Hepatocyte (in vitro differentiated cells): ENCODE measurements at regions not wholly inside any gene's neighbourhood (a gene's known extent, or its start where the extent isn't known, plus 50 kb on each side); places are given as distances from the start of the nearest gene placed in this dataset.

Experiments used
- DNase-seq: peaks from one replicate; pipeline ENCODE4 v3.0.0-alpha.2; 2016; ENCODE audit warnings: low spot score
- H2AFZ ChIP-seq: fragments of 200-600 bp; sonication (generic); 2 replicates; pipeline ENCODE4 v1.6.0; 2016; ENCODE audit warnings: antibody characterized with exemption, mild to moderate bottlenecking
- H3K27ac ChIP-seq: fragments of 200-600 bp; sonication (generic); 2 replicates; pipeline ENCODE4 v1.5.1; 2016; ENCODE audit warnings: mild to moderate bottlenecking
- H3K27me3 ChIP-seq: fragments of 200-600 bp; sonication (generic); 2 replicates; pipeline ENCODE4 v1.6.1; 2016
- H3K36me3 ChIP-seq: fragments of 200-600 bp; sonication (generic); replicated peaks from 2 replicates; pipeline ENCODE4 v1.5.1; 2016; ENCODE audit warnings: low read depth; ENCODE audit not compliant: insufficient read depth
- H3K4me1 ChIP-seq: fragments of 200-600 bp; sonication (generic); 2 replicates; pipeline ENCODE4 v1.5.1; 2016; ENCODE audit warnings: mild to moderate bottlenecking, moderate library complexity; ENCODE audit not compliant: insufficient read depth
- H3K4me2 ChIP-seq: fragments of 200-600 bp; sonication (generic); 2 replicates; pipeline ENCODE4 v1.6.0; 2016
- H3K4me3 ChIP-seq: fragments of 200-600 bp; sonication (generic); 2 replicates; pipeline ENCODE4 v1.5.1; 2016; ENCODE audit warnings: mild to moderate bottlenecking
- H3K79me2 ChIP-seq: fragments of 200-600 bp; sonication (generic); 2 replicates; pipeline ENCODE4 v1.6.0; 2017; ENCODE audit warnings: mild to moderate bottlenecking
- H3K9me2 ChIP-seq: fragments of 200-600 bp; sonication (generic); replicated peaks from 2 replicates; pipeline ENCODE4 v1.6.0; 2017; ENCODE audit warnings: mild to moderate bottlenecking; ENCODE audit not compliant: insufficient read depth
- H3K9me3 ChIP-seq: fragments of 200-600 bp; sonication (generic); 2 replicates; pipeline ENCODE4 v1.5.1; 2016; ENCODE audit warnings: low read depth, mild to moderate bottlenecking
- H4K20me1 ChIP-seq: fragments of 200-600 bp; sonication (generic); 2 replicates; pipeline ENCODE4 v1.6.0; 2016; ENCODE audit warnings: mild to moderate bottlenecking; ENCODE audit not compliant: insufficient read depth, poor library complexity, severe bottlenecking
- CTCF ChIP-seq: fragments of 200-600 bp; sonication (generic); IDR thresholded peaks from 2 replicates; pipeline ENCODE4 v1.5.1; 2016; ENCODE audit warnings: antibody characterized with exemption, mild to moderate bottlenecking; ENCODE audit not compliant: poor library complexity
- EZH2 ChIP-seq: fragments of 200-600 bp; sonication (generic); IDR thresholded peaks from 2 replicates; pipeline ENCODE4 v1.6.1; 2016; ENCODE audit warnings: antibody characterized with exemption, mild to moderate bottlenecking, borderline replicate concordance
- EZH2phosphoT487 ChIP-seq: fragments of 200-600 bp; sonication (generic); IDR thresholded peaks from one replicate; pipeline ENCODE4 v1.6.1; 2018; ENCODE audit warnings: antibody characterized with exemption, mild to moderate bottlenecking, low read depth, moderate library complexity; ENCODE audit not compliant: unreplicated experiment, severe bottlenecking
- WGBS: methylation state at CpG from one replicate; pipeline ENCODE4 v1.1.6; 2016; ENCODE audit warnings: low lambda C conversion rate; ENCODE audit errors: missing lambda C conversion rate; 5-methylcytosine and 5-hydroxymethylcytosine counted together

- DNase-seq: peak; percentile 13
- H3K9me3 ChIP-seq: no peaks in the 10 kb centered on the region
- H3K4me2 ChIP-seq: peak overlapping the region; percentile 54
- H3K4me1 ChIP-seq: peaks cover 25% of the 10 kb centered on the region
- no peaks in the 10 kb centered on the region for H3K9me2 ChIP-seq
- WGBS: 57% methylated on average over 7 of the region's 7 CpGs
- H3K36me3 ChIP-seq: no peaks in the 10 kb centered on the region
- H3K79me2 ChIP-seq: no peaks in the 10 kb centered on the region
- H3K27ac ChIP-seq: peak overlapping the region; percentile 31
- no peak for TF ChIP-seq EZH2phosphoT487
- TF ChIP-seq CTCF: no peak
- no peak for TF ChIP-seq EZH2
- no peaks in the 10 kb centered on the region for H3K27me3 ChIP-seq
- peak overlapping the region; percentile 23 for H2AFZ ChIP-seq
- no peak overlapping the region for H3K4me3 ChIP-seq
- no peaks in the 10 kb centered on the region for H4K20me1 ChIP-seq
These were observed 136.1 kb downstream of the RWDD3 start for GRCh38 chr1:95369985-95370690.

- 51% methylated on average over 13 of the region's 13 CpGs for WGBS
- no peak overlapping the region for H3K4me3 ChIP-seq
These were observed 136.9 kb downstream of the RWDD3 start for GRCh38 chr1:95370691-95371562.

GRCh38 chr1:95371666-95372282 lies 137.8 kb downstream of the RWDD3 start:
- no peaks in the 10 kb centered on the region for H3K9me3 ChIP-seq
- H3K4me2 ChIP-seq: no peak overlapping the region
- no peaks in the 10 kb centered on the region for H3K9me2 ChIP-seq
- H3K4me3 ChIP-seq: no peak overlapping the region
- TF ChIP-seq CTCF (no peak), EZH2 (no peak), EZH2phosphoT487 (no peak)
- DNase-seq: no peak
- H3K4me1 ChIP-seq: peaks cover 25% of the 10 kb centered on the region
- H2AFZ ChIP-seq: no peak overlapping the region
- no peaks in the 10 kb centered on the region for H3K36me3 ChIP-seq
- WGBS: 77% methylated on average over 12 of the region's 12 CpGs
- no peaks in the 10 kb centered on the region for H3K79me2 ChIP-seq
- H4K20me1 ChIP-seq: no peaks in the 10 kb centered on the region
- no peaks in the 10 kb centered on the region for H3K27me3 ChIP-seq
- peak overlapping the region; percentile 32 for H3K27ac ChIP-seq

More at GRCh38 chr1:95370691-95371562, 136.9 kb downstream of the RWDD3 start:
- peak overlapping the region; percentile 32 for H3K27ac ChIP-seq
- no peaks in the 10 kb centered on the region for H4K20me1 ChIP-seq
- no peaks in the 10 kb centered on the region for H3K79me2 ChIP-seq
- peak overlapping the region; percentile 54 for H3K4me2 ChIP-seq
- H3K4me1 ChIP-seq: peaks cover 25% of the 10 kb centered on the region
- H3K9me2 ChIP-seq: no peaks in the 10 kb centered on the region
- peak overlapping the region; percentile 23 for H2AFZ ChIP-seq
- peak; percentile 12 for DNase-seq
- H3K27me3 ChIP-seq: no peaks in the 10 kb centered on the region
- H3K36me3 ChIP-seq: no peaks in the 10 kb centered on the region
- TF ChIP-seq CTCF (no peak), EZH2 (no peak), EZH2phosphoT487 (no peak)
- no peaks in the 10 kb centered on the region for H3K9me3 ChIP-seq
